ENCODE measurements at regions not wholly inside any gene's neighbourhood (a gene's known extent, or its start where the extent isn't known, plus 50 kb on each side); places are given as distances from the start of the nearest gene placed in this dataset.

DNA sequence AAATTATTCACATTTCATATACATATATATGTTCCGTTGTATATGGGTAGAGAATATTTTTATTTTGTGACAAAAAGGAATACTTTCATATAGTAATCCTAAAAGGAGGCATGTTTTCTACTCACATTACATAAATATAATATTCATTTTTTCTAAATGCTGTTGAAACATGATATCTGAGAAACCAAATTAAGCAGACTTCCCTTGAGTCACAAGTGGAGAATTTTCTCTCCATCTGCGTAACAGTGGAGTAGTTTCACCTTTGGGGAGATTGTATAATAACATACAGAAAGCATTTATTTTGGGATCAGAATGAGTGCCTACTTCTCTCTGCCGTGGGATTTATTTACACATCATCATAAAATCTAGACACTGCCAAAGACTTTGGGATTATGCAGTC lies 849.8 kb downstream of the NSUN3 start:
- no TSS peak for BruUV-seq (replicated peaks)
- no peak overlapping the region for H3K27ac Mint-ChIP-seq (ENCODE audit: unreplicated experiment)
- no peaks in the 10 kb centered on the region for H3K36me3 Mint-ChIP-seq (ENCODE audit: insufficient read depth, unreplicated experiment)
- no peaks in the 10 kb centered on the region for H3K9me3 Mint-ChIP-seq (ENCODE audit: low read depth, unreplicated experiment)
- TF ChIP-seq, protein P1, sequence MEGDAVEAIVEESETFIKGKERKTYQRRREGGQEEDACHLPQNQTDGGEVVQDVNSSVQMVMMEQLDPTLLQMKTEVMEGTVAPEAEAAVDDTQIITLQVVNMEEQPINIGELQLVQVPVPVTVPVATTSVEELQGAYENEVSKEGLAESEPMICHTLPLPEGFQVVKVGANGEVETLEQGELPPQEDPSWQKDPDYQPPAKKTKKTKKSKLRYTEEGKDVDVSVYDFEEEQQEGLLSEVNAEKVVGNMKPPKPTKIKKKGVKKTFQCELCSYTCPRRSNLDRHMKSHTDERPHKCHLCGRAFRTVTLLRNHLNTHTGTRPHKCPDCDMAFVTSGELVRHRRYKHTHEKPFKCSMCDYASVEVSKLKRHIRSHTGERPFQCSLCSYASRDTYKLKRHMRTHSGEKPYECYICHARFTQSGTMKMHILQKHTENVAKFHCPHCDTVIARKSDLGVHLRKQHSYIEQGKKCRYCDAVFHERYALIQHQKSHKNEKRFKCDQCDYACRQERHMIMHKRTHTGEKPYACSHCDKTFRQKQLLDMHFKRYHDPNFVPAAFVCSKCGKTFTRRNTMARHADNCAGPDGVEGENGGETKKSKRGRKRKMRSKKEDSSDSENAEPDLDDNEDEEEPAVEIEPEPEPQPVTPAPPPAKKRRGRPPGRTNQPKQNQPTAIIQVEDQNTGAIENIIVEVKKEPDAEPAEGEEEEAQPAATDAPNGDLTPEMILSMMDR (IDR thresholded peaks at IDR 0.05; ENCODE audit: unreplicated experiment): no peak
- no peaks in the 10 kb centered on the region for H3K27me3 Mint-ChIP-seq (ENCODE audit: unreplicated experiment)
- no peak for DNase-seq
- H3K4me3 Mint-ChIP-seq (ENCODE audit: low read depth, unreplicated experiment): no peak overlapping the region
- intact Hi-C loops (cut with micrococcal nuclease; ENCODE audit: unreplicated experiment): no loop called here
- CTCF ChIA-PET: no interaction called here
- no peaks in the 10 kb centered on the region for H3K4me1 Mint-ChIP-seq (ENCODE audit: low read depth, unreplicated experiment)

GRCh38 chr3:94927175-94927574 lies 864.3 kb downstream of the NSUN3 start:
- no peak for DNase-seq
- H3K9me3 Mint-ChIP-seq (ENCODE audit: low read depth, unreplicated experiment): peaks cover 2% of the 10 kb centered on the region
- H3K36me3 Mint-ChIP-seq (ENCODE audit: insufficient read depth, unreplicated experiment): no peaks in the 10 kb centered on the region
- H3K4me1 Mint-ChIP-seq (ENCODE audit: low read depth, unreplicated experiment): peaks cover 9% of the 10 kb centered on the region
- TF ChIP-seq, protein P1 (IDR thresholded peaks at IDR 0.05; ENCODE audit: unreplicated experiment): no peak
- no peak overlapping the region for H3K27ac Mint-ChIP-seq (ENCODE audit: unreplicated experiment)
- intact Hi-C loops (cut with micrococcal nuclease; ENCODE audit: unreplicated experiment): no loop called here
- BruUV-seq (replicated peaks): no TSS peak
- no peak overlapping the region for H3K4me3 Mint-ChIP-seq (ENCODE audit: low read depth, unreplicated experiment)
- CTCF ChIA-PET: no interaction called here
- H3K27me3 Mint-ChIP-seq (ENCODE audit: unreplicated experiment): no peaks in the 10 kb centered on the region

DNA sequence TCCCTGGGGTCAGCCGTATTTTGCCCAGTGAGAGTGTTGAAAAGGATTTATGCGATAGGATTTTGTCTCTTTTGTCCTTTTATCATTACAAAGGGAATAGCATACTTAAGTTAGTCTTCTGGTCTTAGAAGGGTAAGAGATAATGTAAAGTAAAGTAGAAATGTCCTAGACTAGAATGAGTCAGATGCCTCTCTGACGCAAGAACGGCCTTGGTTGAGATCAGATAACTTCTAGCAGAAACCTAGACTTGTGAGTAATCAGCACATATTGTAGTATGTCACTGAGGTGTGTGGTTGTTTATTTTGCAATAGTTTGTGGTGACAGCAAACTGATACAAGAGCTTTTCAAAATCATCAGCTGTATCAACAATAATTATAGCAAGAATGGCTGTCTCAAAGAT lies 866.1 kb downstream of the NSUN3 start:
- no peaks in the 10 kb centered on the region for H3K36me3 Mint-ChIP-seq (ENCODE audit: insufficient read depth, unreplicated experiment)
- CTCF ChIA-PET: interaction anchor here (0.6 kb wide), 1 partner anchor 1209 kb away, joined by 4 read pairs; no protein-coding TSS in a partner anchor
- TF ChIP-seq, protein P1 (IDR thresholded peaks at IDR 0.05; ENCODE audit: unreplicated experiment): no peak
- BruUV-seq (replicated peaks): no TSS peak
- H3K4me1 Mint-ChIP-seq (ENCODE audit: low read depth, unreplicated experiment): peaks cover 9% of the 10 kb centered on the region
- no peaks in the 10 kb centered on the region for H3K27me3 Mint-ChIP-seq (ENCODE audit: unreplicated experiment)
- peak overlapping the region; percentile 72 for H3K27ac Mint-ChIP-seq (ENCODE audit: unreplicated experiment)
- no peak overlapping the region for H3K4me3 Mint-ChIP-seq (ENCODE audit: low read depth, unreplicated experiment)
- peaks cover 2% of the 10 kb centered on the region for H3K9me3 Mint-ChIP-seq (ENCODE audit: low read depth, unreplicated experiment)
- DNase-seq: peak; percentile 46
- intact Hi-C loops (cut with micrococcal nuclease; ENCODE audit: unreplicated experiment): no loop called here

DNA sequence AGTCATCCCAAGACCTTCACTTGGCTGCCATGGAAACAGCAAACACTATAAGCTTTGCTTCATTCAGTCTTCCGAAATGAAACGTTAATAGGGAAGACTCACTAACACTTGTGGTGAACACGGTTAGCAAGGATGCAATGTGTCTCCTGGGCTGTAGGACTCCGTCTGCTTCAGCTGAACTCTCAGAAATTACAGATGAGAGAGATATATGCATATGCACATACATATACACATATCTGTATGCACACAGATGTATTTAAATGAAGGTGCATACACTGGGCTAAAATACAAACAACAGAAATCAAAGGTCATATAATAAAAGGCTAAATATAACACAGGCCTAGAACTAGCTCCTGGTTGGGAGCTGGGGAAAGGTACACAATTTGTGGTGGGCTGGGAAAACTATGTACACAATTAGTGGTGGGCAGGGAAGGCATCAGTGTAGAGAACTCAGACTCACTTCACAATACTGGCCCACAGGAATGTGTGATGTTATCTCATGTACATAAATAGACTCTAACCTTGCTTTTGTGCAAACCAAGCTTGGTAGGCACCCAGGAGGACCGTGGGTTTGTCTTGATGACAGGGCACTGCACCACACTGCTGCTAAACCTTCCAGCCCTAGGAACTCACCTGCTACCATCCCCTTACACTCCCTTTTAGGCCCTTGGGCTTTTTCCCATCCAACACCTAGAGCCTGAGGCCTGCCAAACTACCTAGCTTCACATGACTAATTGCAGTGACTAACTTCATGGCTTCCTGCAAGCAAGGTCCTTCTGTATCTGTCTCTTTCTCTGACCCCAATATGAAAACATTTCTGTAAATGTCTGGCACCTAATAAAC lies 873.1 kb downstream of the NSUN3 start:
- H3K4me3 Mint-ChIP-seq (ENCODE audit: low read depth, unreplicated experiment): no peak overlapping the region
- intact Hi-C loops (cut with micrococcal nuclease; ENCODE audit: unreplicated experiment): no loop called here
- H3K36me3 Mint-ChIP-seq (ENCODE audit: insufficient read depth, unreplicated experiment): no peaks in the 10 kb centered on the region
- H3K27me3 Mint-ChIP-seq (ENCODE audit: unreplicated experiment): no peaks in the 10 kb centered on the region
- CTCF ChIA-PET: interaction anchor here (0.7 kb wide), 1 partner anchor 291 kb away, joined by 3 read pairs; no protein-coding TSS in a partner anchor
- TF ChIP-seq, protein P1 (IDR thresholded peaks at IDR 0.05; ENCODE audit: unreplicated experiment): no peak
- BruUV-seq (replicated peaks): no TSS peak
- DNase-seq: no peak
- no peak overlapping the region for H3K27ac Mint-ChIP-seq (ENCODE audit: unreplicated experiment)
- H3K9me3 Mint-ChIP-seq (ENCODE audit: low read depth, unreplicated experiment): no peaks in the 10 kb centered on the region
- H3K4me1 Mint-ChIP-seq (ENCODE audit: low read depth, unreplicated experiment): peaks cover 10% of the 10 kb centered on the region
